Mammary epithelial cell (primary cell): ENCODE measurements at regions not wholly inside any gene's neighbourhood (a gene's known extent, or its start where the extent isn't known, plus 50 kb on each side); places are given as distances from the start of the nearest gene placed in this dataset.

Source experiments
- CTCF ChIP-seq, 2 donors: IDR thresholded peaks in 1 of 2; conservative IDR thresholded peaks in 1 of 2; 2 replicates each; pipeline ENCODE4 v1.5.1; 2011 to 2012; ENCODE audit warnings: inconsistent platforms in 2 of 2, low read length in 2 of 2, mild to moderate bottlenecking in 2 of 2, control low read depth in 1 of 2, low read depth in 1 of 2; ENCODE audit not compliant: insufficient read depth in 1 of 2; ENCODE audit errors: extremely low read depth in 1 of 2
- EZH2 ChIP-seq: IDR thresholded peaks from 2 replicates; pipeline ENCODE4 v1.6.1; 2012; ENCODE audit warnings: low read length, inconsistent platforms, borderline replicate concordance

- TF ChIP-seq CTCF (conservative IDR thresholded peaks at IDR 0.05 in 1 of 2, IDR thresholded peaks at IDR 0.05 in 1 of 2; ENCODE audit: extremely low read depth in 1 of 2, insufficient read depth in 1 of 2, low read depth in 1 of 2, low read length in 2 of 2) (no peak), EZH2 (no peak)
Observed at GRCh38 chr7:67519171-67519570, 522.5 kb downstream of the TYW1 start.
